Glomerular endothelial cell (primary cell): ENCODE measurements at regions not wholly inside any gene's neighbourhood (a gene's known extent, or its start where the extent isn't known, plus 50 kb on each side); places are given as distances from the start of the nearest gene placed in this dataset.
A peak's percentile ranks its signal among the peaks of the same experiment; 100 is the strongest.
"Not testable (repeated sequence)": the region's sequence is repeated elsewhere in the genome, so short reads cannot be mapped to it uniquely, and the experiment has no call there.

Experiments
- DNase-seq: peaks from one replicate; pipeline ENCODE4 v3.0.0-alpha.2; 2011; ENCODE audit warnings: low read depth, low spot score; ENCODE audit errors: extremely low read depth

DNA sequence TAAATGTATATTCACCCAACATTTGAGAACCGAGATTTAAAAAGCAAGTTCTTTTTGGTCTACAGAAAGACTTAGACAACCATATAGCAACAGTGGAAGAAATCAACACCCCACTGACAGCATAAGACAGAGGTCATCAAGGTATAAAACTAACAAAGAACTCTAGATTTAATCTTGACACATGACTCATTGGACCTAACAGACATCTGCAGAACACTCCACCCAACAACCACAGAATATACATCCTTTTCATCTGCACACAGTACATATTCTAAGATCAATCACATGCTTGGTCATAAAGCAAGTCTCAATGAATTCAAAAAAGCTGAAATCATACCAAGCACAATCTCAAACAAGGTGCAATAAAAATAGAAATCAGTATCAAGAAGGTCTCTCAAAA is 65.8 kb downstream of the SPIN4 start:
- no peak for DNase-seq

DNA sequence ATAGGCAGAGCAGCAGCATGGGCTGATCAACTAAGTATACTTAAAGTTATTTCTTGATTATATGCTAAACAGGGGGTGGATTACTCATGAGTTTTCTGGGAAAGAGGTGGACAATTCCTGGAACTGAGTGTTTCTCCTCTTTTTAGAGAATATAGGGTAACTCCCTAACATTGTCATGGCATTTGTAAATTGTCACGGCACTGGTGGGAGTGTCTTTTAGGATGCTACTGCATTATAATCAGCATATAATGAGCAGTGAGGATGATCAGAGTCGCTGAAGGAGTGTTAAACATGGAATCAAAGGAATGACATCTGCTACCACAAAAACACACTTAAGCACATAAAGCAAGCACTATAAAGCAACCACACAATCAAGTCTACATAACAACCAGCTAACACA is 66.5 kb downstream of the SPIN4 start:
- no peak for DNase-seq

- no peak for DNase-seq
These were observed 67.8 kb downstream of the SPIN4 start for GRCh38 chrX:63283348-63283747.

GRCh38 chrX:63282828-63283227 is 68.3 kb downstream of the SPIN4 start:
- no peak for DNase-seq

GRCh38 chrX:63282077-63282476 is 69.1 kb downstream of the SPIN4 start:
- DNase-seq = no peak

GRCh38 chrX:63281465-63281864 is 69.7 kb downstream of the SPIN4 start:
- no peak for DNase-seq

DNA sequence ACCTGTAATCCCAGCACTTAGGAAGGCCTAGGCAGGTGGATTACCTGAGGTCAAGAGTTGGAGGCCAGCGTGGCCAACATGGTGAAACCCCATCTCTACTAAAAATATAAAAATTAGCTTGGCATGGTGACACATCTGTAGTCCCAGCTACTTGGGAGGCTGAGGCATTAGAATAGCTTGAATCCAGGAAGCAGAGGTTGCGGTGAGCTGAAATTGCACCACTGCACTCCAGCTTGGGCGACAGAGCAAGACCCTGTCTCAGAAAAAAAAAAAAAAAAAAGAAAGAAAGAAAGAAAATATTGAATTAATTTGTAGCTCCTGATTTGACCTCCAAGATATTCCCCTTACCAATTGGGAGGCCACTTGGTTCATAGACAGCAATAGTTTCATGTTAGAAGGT is 73.7 kb downstream of the SPIN4 start:
- DNase-seq = not testable (repeated sequence)

GRCh38 chrX:63275127-63275526 is 76.0 kb downstream of the SPIN4 start:
- DNase-seq = no peak

DNA sequence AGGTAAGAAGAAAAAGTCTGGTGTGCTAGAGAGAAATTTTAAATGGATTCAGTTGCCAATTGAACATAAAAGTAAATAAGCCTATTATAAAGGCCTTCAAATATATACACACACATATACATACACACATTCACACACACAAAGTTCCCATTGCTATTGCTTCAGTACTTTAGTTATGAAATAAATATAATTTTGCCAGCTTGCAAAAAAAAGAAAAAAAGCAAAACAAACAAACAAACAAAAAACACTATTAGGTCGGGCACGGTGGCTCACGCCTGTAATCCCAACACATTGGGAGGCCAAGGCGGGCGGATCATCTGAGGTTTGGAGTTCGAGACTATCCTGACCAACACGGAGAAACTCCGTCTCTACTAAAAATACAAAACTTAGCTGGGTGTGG is 80.3 kb downstream of the SPIN4 start:
- no peak for DNase-seq

- DNase-seq = no peak
These were observed 93.0 kb downstream of the SPIN4 start for GRCh38 chrX:63258144-63258543.

- peak; percentile 82 for DNase-seq
These were observed 100.8 kb downstream of the SPIN4 start for GRCh38 chrX:63250253-63250868.

DNA sequence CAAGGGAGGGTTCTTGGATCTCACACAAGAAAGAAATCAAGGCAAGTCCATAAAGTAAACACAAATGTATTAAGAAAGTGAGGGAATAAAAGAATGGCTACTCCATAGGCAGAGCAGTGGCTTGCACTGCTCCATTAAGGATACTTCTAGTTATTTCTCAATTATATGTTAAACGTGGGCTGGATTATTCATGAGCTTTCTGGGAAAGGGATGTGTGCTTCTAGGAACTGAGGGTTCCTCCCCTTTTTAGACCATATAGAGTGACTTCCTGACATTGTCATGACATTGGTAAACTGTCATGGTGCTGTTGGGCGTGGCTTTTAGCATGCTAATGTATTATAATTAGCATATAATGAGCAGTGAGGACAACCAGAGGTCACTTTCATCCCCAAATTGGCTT is 108.4 kb downstream of the SPIN4 start:
- not testable (repeated sequence) for DNase-seq

GRCh38 chrX:63235963-63236362 is 115.2 kb downstream of the SPIN4 start:
- not testable (repeated sequence) for DNase-seq

GRCh38 chrX:63233013-63233412 is 118.1 kb downstream of the SPIN4 start:
- DNase-seq = not testable (repeated sequence)

- not testable (repeated sequence) for DNase-seq
These were observed 132.9 kb downstream of the SPIN4 start for GRCh38 chrX:63218202-63218601.

- DNase-seq = not testable (repeated sequence)
These were observed 133.6 kb downstream of the SPIN4 start for GRCh38 chrX:63217549-63217948.

DNA sequence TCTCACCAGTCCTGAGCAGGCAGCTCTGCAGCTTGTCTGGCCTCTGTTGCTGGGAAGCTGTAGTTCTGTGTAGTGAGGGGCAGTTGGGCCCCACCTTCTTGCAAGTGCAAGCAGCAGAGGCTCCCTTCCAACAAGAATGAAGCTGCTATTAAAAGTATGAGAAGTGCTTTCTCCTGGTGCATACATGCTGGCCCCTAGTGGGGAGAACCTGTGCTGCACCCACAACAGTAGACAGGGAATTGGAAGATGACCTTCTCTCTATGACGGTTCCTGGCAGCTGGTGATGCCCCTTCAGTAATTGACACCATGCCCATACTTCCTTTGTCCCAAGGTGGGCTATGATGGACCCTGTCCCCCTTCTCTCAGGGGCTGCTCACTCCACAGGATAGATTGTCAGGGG is 141.5 kb downstream of the SPIN4 start:
- not testable (repeated sequence) for DNase-seq

- DNase-seq = not testable (repeated sequence)
These were observed 142.0 kb downstream of the SPIN4 start for GRCh38 chrX:63209128-63209527.

DNA sequence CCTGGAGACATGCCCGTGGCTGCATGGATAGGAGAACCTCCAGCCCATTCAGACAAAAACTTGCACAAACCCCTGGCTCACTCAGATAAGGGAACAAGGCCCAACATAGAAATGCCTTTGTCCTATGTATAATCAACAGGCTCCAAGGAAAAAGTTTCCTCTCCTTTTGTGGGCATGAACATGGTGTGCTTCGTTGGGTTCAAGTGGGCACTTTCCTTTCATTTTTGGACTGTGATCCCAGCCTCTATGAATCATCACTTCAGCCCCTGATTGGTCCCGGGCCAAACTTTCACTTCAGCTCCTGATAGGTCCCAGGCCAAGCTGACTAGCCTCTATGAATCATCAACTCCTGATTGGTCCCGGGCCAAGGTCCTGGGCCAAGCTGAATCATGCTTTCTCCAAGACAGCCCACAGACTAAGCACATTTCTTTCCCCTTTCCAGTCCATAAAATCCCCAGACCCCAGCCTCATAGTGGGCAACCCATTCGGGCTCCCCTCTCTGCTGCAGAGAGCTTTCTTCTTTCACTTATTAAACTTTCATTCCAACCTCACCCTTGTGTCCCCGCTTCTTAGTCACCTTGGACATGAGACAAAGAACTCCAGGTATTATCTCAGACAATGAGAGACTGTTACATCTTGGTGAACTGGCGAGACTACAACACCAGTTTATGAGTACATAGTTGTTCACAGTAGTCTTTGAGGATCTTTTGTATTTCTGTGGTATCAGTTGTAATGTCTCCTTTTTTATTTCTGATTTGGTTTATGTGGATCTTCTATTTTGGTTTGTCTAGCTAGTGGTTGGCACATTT is 146.7 kb downstream of the SPIN4 start:
- not testable (repeated sequence) for DNase-seq

- not testable (repeated sequence) for DNase-seq
These were observed 149.1 kb downstream of the SPIN4 start for GRCh38 chrX:63201987-63202386.

- DNase-seq = not testable (repeated sequence)
These were observed 152.4 kb downstream of the SPIN4 start for GRCh38 chrX:63198693-63199092.

- DNase-seq = not testable (repeated sequence)
These were observed 158.6 kb downstream of the SPIN4 start for GRCh38 chrX:63192366-63193041.
